ENCODE measurements at regions not wholly inside any gene's neighbourhood (a gene's known extent, or its start where the extent isn't known, plus 50 kb on each side); places are given as distances from the start of the nearest gene placed in this dataset.

DNA sequence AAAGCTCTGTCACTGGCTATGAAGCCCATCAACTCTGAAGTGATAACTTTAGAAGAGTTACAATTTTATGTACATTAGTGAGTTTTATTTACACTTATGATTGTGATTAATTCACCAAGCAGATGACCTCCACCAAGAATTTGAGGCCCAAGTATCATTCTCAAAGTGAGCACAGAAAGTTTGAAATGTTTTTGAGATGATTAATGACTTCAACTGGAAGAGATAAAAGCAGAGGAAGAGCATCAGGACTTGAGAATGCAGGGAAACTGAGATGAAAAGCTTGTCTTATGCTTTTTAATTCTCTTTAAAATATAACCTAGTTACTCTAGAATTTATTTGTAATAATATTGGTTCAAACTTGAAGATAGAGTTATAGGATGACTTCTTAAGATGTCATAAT lies 112.8 kb upstream of the H2AZ1 start:
- TF ChIP-seq, protein P1, sequence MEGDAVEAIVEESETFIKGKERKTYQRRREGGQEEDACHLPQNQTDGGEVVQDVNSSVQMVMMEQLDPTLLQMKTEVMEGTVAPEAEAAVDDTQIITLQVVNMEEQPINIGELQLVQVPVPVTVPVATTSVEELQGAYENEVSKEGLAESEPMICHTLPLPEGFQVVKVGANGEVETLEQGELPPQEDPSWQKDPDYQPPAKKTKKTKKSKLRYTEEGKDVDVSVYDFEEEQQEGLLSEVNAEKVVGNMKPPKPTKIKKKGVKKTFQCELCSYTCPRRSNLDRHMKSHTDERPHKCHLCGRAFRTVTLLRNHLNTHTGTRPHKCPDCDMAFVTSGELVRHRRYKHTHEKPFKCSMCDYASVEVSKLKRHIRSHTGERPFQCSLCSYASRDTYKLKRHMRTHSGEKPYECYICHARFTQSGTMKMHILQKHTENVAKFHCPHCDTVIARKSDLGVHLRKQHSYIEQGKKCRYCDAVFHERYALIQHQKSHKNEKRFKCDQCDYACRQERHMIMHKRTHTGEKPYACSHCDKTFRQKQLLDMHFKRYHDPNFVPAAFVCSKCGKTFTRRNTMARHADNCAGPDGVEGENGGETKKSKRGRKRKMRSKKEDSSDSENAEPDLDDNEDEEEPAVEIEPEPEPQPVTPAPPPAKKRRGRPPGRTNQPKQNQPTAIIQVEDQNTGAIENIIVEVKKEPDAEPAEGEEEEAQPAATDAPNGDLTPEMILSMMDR (IDR thresholded peaks at IDR 0.05; ENCODE audit: poor library complexity), result no peak
- no peak for TF ChIP-seq EZH2phosphoT487 (IDR thresholded peaks at IDR 0.05; ENCODE audit: low read depth, severe bottlenecking, unreplicated experiment)
- no peak for TF ChIP-seq EZH2 (IDR thresholded peaks at IDR 0.05; ENCODE audit: borderline replicate concordance)
